ENCODE measurements at regions not wholly inside any gene's neighbourhood (a gene's known extent, or its start where the extent isn't known, plus 50 kb on each side); places are given as distances from the start of the nearest gene placed in this dataset.
A peak's percentile ranks its signal among the peaks of the same experiment; 100 is the strongest.
"Not testable (repeated sequence)": the region's sequence is repeated elsewhere in the genome, so short reads cannot be mapped to it uniquely, and the experiment has no call there.

DNA sequence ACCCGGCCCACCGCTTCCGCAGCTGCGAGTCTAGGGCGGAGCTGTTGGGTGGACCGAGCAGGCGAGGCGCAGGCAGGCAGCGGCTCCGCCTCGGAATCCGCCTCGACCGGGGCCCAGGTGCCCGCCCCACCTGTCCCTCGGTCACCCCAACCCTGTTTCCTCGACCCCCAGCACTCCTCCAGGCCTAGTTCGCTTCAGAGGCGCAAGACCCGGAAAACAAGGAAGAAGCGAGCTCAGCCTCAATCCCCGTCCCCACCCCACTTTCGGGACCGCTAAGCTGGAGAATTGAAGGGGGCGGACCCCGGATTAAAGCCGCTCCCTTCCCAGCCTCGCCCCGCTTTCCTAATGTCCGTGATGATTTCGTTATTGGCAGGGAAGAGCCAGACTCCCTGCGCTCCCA lies 131.3 kb downstream of the POTEH start:
- not testable (repeated sequence) for H3K4me3 ChIP-seq; H3K79me2 ChIP-seq; H3K27me3 ChIP-seq; H3K9me2 ChIP-seq (replicated peaks; ENCODE audit: insufficient read depth); H4K20me1 ChIP-seq (ENCODE audit: insufficient read depth, poor library complexity, severe bottlenecking); H3K27ac ChIP-seq; H3K4me2 ChIP-seq; H3K4me1 ChIP-seq (ENCODE audit: insufficient read depth); DNase-seq (ENCODE audit: low spot score); H3K9me3 ChIP-seq (ENCODE audit: low read depth); H3K36me3 ChIP-seq (replicated peaks; ENCODE audit: insufficient read depth, low read depth); H2AFZ ChIP-seq
- WGBS (ENCODE audit: low lambda C conversion rate, missing lambda C conversion rate) = 100% methylated on average over 2 of the region's 32 CpGs

DNA sequence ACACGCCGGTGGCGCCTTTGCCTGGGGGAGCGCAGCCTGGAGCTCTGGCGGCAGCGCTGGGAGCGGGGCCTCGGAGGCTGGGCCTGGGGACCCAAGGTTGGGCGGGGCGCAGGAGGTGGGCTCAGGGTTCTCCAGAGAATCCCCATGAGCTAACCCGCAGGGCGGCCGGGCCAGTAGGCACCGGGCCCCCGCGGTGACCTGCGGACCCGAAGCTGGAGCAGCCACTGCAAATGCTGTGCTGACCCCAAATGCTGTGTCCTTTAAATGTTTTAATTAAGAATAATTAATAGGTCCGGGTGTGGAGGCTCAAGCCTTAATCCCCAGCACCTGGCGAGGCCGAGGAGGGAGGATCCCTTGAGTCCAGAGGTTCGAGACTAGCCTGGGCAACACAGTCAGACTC lies 132.2 kb downstream of the POTEH start:
- H3K27ac ChIP-seq; H3K4me3 ChIP-seq; DNase-seq (ENCODE audit: low spot score); H3K79me2 ChIP-seq; H4K20me1 ChIP-seq (ENCODE audit: insufficient read depth, poor library complexity, severe bottlenecking); H3K9me2 ChIP-seq (replicated peaks; ENCODE audit: insufficient read depth); H3K27me3 ChIP-seq; H3K36me3 ChIP-seq (replicated peaks; ENCODE audit: insufficient read depth, low read depth); H3K9me3 ChIP-seq (ENCODE audit: low read depth); H2AFZ ChIP-seq; H3K4me1 ChIP-seq (ENCODE audit: insufficient read depth); H3K4me2 ChIP-seq: not testable (repeated sequence)
- no CpG with 5 or more reads among the region's 22 CpGs for WGBS (ENCODE audit: low lambda C conversion rate, missing lambda C conversion rate)

DNA sequence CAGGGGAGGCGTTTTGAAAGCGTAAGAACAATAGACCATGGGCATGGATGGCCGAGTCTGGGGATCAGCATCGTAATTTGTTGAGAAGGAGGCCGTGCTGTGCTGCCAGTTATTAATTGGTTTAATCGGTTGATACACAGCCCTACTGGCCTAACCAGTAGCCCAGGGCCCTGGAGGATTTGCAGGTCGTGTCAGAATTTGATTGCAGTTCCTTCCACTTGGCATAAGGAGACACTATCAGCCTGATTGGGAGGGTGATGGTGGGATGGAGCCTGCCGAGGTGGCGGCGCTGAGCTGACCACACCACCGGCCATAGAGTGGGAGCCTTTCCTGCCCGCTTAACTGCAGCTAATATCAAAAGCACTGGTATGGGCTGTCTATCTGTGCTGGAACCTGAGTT lies 133.4 kb downstream of the POTEH start:
- H2AFZ ChIP-seq; H4K20me1 ChIP-seq (ENCODE audit: insufficient read depth, poor library complexity, severe bottlenecking); H3K4me2 ChIP-seq; H3K4me1 ChIP-seq (ENCODE audit: insufficient read depth); H3K36me3 ChIP-seq (replicated peaks; ENCODE audit: insufficient read depth, low read depth); H3K79me2 ChIP-seq; DNase-seq (ENCODE audit: low spot score); H3K9me3 ChIP-seq (ENCODE audit: low read depth); H3K9me2 ChIP-seq (replicated peaks; ENCODE audit: insufficient read depth); H3K4me3 ChIP-seq; H3K27me3 ChIP-seq; H3K27ac ChIP-seq: not testable (repeated sequence)
- 85% methylated on average over 8 of the region's 12 CpGs for WGBS (ENCODE audit: low lambda C conversion rate, missing lambda C conversion rate)

- H3K79me2 ChIP-seq; H2AFZ ChIP-seq; H3K4me1 ChIP-seq (ENCODE audit: insufficient read depth); DNase-seq (ENCODE audit: low spot score); H3K9me2 ChIP-seq (replicated peaks; ENCODE audit: insufficient read depth); H3K4me3 ChIP-seq; H3K27ac ChIP-seq; H3K4me2 ChIP-seq; H4K20me1 ChIP-seq (ENCODE audit: insufficient read depth, poor library complexity, severe bottlenecking); H3K9me3 ChIP-seq (ENCODE audit: low read depth); H3K27me3 ChIP-seq; H3K36me3 ChIP-seq (replicated peaks; ENCODE audit: insufficient read depth, low read depth): not testable (repeated sequence)
- WGBS (ENCODE audit: low lambda C conversion rate, missing lambda C conversion rate) = 81% methylated on average over 2 of the region's 2 CpGs
Measured at GRCh38 chr22:15832235-15832634, 142.4 kb downstream of the POTEH start.

DNA sequence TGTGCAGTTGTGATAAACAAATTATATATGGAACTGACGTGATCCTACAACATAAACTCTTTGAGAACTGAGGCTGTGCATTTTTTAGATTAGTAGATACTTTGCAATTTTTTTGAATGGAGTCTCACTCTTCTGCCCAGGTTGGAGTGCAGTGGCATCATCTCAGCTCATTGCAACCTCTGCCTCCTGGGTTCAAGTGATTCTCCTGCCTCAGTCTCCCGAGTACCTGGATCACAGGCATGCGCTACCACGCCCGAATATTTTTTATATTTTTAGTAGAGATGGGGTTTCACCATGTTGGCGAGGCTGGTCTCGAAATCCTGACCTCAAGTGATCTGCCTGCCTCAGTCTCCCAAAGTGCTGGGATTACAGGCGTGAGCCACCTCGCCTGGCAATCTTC lies 145.9 kb downstream of the POTEH start:
- DNase-seq (ENCODE audit: low spot score); H3K4me1 ChIP-seq (ENCODE audit: insufficient read depth); H4K20me1 ChIP-seq (ENCODE audit: insufficient read depth, poor library complexity, severe bottlenecking); H3K9me3 ChIP-seq (ENCODE audit: low read depth); H3K9me2 ChIP-seq (replicated peaks; ENCODE audit: insufficient read depth); H3K36me3 ChIP-seq (replicated peaks; ENCODE audit: insufficient read depth, low read depth); H3K27ac ChIP-seq; H3K79me2 ChIP-seq; H3K4me3 ChIP-seq; H3K27me3 ChIP-seq; H3K4me2 ChIP-seq; H2AFZ ChIP-seq: not testable (repeated sequence)
- whole genome bisulfite sequencing (ENCODE audit: low lambda C conversion rate, missing lambda C conversion rate) = 61% methylated on average over 9 of the region's 9 CpGs

GRCh38 chr22:15849772-15850171 lies 159.9 kb downstream of the POTEH start:
- H3K4me1 ChIP-seq (ENCODE audit: insufficient read depth); H3K27ac ChIP-seq; H3K27me3 ChIP-seq; H3K9me3 ChIP-seq (ENCODE audit: low read depth); H2AFZ ChIP-seq; H3K9me2 ChIP-seq (replicated peaks; ENCODE audit: insufficient read depth); H3K36me3 ChIP-seq (replicated peaks; ENCODE audit: insufficient read depth, low read depth); DNase-seq (ENCODE audit: low spot score); H3K4me3 ChIP-seq; H3K4me2 ChIP-seq; H3K79me2 ChIP-seq; H4K20me1 ChIP-seq (ENCODE audit: insufficient read depth, poor library complexity, severe bottlenecking): not testable (repeated sequence)
- 79% methylated on average over 1 of the region's 1 CpG for WGBS (ENCODE audit: low lambda C conversion rate, missing lambda C conversion rate)

- not testable (repeated sequence) for H3K36me3 ChIP-seq (replicated peaks; ENCODE audit: insufficient read depth, low read depth); H3K27ac ChIP-seq; H3K9me2 ChIP-seq (replicated peaks; ENCODE audit: insufficient read depth); H3K4me3 ChIP-seq; H3K27me3 ChIP-seq; H3K4me1 ChIP-seq (ENCODE audit: insufficient read depth); H3K4me2 ChIP-seq; H2AFZ ChIP-seq; H3K9me3 ChIP-seq (ENCODE audit: low read depth); H4K20me1 ChIP-seq (ENCODE audit: insufficient read depth, poor library complexity, severe bottlenecking); H3K79me2 ChIP-seq; DNase-seq (ENCODE audit: low spot score)
- no CpG with 5 or more reads among the region's 23 CpGs for WGBS (ENCODE audit: low lambda C conversion rate, missing lambda C conversion rate)
Measured at GRCh38 chr22:15853716-15854373, 164.0 kb downstream of the POTEH start.

GRCh38 chr22:15854421-15854820 lies 164.6 kb downstream of the POTEH start:
- H3K4me1 ChIP-seq (ENCODE audit: insufficient read depth); H3K9me3 ChIP-seq (ENCODE audit: low read depth); H3K27me3 ChIP-seq; H3K27ac ChIP-seq; H4K20me1 ChIP-seq (ENCODE audit: insufficient read depth, poor library complexity, severe bottlenecking); H3K9me2 ChIP-seq (replicated peaks; ENCODE audit: insufficient read depth); H3K36me3 ChIP-seq (replicated peaks; ENCODE audit: insufficient read depth, low read depth); H2AFZ ChIP-seq; H3K4me3 ChIP-seq; H3K4me2 ChIP-seq; H3K79me2 ChIP-seq: not testable (repeated sequence)
- 87% methylated on average over 14 of the region's 17 CpGs for WGBS (ENCODE audit: low lambda C conversion rate, missing lambda C conversion rate)
- DNase-seq (ENCODE audit: low spot score) = peak; percentile 1

DNA sequence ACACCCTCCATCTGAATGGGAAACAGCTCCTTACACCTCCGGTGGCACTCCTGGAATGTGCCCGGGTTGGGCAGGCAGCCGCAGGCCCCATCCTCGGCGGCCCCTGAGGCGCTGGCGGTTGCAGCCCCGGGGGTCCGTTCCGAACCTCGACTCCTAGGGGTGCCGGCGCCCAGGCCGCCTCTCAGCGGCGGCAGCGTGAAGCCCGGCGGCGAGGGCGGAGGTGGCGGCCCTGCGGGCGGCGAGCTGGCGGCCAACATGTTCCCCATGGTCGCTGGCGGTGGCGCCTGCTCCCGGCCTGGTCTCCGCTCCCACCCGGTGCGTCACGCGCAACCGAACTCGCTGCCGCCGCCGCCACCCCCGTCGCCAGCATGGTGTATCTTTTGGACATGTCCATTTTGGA lies 165.2 kb downstream of the POTEH start:
- not testable (repeated sequence) for H3K36me3 ChIP-seq (replicated peaks; ENCODE audit: insufficient read depth, low read depth); H3K27me3 ChIP-seq

More for the DNA sequence above, 165.2 kb downstream of the POTEH start:
- not testable (repeated sequence) for H3K9me2 ChIP-seq (replicated peaks; ENCODE audit: insufficient read depth); H3K79me2 ChIP-seq; H3K9me3 ChIP-seq (ENCODE audit: low read depth); H3K4me3 ChIP-seq; H2AFZ ChIP-seq; H3K4me1 ChIP-seq (ENCODE audit: insufficient read depth); DNase-seq (ENCODE audit: low spot score); H3K4me2 ChIP-seq; H3K27ac ChIP-seq; H4K20me1 ChIP-seq (ENCODE audit: insufficient read depth, poor library complexity, severe bottlenecking)
- WGBS (ENCODE audit: low lambda C conversion rate, missing lambda C conversion rate) = 96% methylated on average over 29 of the region's 42 CpGs

Data from hepatocyte (in vitro differentiated cells).